ENCODE measurements at regions not wholly inside any gene's neighbourhood (a gene's known extent, or its start where the extent isn't known, plus 50 kb on each side); places are given as distances from the start of the nearest gene placed in this dataset.

DNA sequence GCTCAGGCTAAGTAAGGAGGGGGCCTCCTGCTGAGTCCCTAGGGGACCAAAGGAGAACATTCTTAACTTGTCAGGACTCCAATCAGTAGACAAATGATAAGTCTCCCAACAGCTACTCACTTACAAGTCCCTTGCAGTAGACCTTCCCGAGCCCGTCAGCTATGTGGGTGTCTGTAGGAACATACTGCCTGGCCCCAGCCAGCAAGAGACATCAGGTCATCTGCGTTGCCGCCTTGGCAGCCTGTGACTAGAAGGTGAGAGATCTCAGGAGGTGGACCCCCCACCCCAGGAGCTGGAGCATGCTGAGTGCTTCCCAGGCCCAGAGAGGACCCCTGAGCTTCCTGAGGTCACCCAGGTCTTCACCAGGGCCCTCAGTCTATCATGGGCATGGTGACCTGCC lies 250.5 kb downstream of the C1orf94 start:
- TF ChIP-seq, protein P1, sequence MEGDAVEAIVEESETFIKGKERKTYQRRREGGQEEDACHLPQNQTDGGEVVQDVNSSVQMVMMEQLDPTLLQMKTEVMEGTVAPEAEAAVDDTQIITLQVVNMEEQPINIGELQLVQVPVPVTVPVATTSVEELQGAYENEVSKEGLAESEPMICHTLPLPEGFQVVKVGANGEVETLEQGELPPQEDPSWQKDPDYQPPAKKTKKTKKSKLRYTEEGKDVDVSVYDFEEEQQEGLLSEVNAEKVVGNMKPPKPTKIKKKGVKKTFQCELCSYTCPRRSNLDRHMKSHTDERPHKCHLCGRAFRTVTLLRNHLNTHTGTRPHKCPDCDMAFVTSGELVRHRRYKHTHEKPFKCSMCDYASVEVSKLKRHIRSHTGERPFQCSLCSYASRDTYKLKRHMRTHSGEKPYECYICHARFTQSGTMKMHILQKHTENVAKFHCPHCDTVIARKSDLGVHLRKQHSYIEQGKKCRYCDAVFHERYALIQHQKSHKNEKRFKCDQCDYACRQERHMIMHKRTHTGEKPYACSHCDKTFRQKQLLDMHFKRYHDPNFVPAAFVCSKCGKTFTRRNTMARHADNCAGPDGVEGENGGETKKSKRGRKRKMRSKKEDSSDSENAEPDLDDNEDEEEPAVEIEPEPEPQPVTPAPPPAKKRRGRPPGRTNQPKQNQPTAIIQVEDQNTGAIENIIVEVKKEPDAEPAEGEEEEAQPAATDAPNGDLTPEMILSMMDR (IDR thresholded peaks at IDR 0.05; ENCODE audit: insufficient read depth, low read length, poor library complexity, severe bottlenecking) = no peak
- no peak for TF ChIP-seq EZH2phosphoT487 (conservative IDR thresholded peaks at IDR 0.05; ENCODE audit: low read length)

All from SU-DHL-6 (cell line).